Thymus (tissue), 11 donors: ENCODE measurements at regions not wholly inside any gene's neighbourhood (a gene's known extent, or its start where the extent isn't known, plus 50 kb on each side); places are given as distances from the start of the nearest gene placed in this dataset.

Source experiments
- DNase-seq, 9 donors: peaks; one replicate each; pipeline ENCODE4 v3.0.0-alpha.2; 2013; ENCODE audit warnings: low spot score in 9 of 9, low read depth in 6 of 9, missing footprints in 1 of 9
- H3K27ac ChIP-seq, 2 donors: one replicate each; pipeline ENCODE4 v1.5.1; 2013; ENCODE audit warnings: control low read depth in 1 of 2, low read depth in 1 of 2, low read length in 1 of 2, mild to moderate bottlenecking in 1 of 2, moderate library complexity in 1 of 2
- H3K27me3 ChIP-seq, 2 donors: one replicate each; pipeline ENCODE4 v1.5.1; 2013; ENCODE audit warnings: low read length in 1 of 2; ENCODE audit not compliant: control insufficient read depth in 2 of 2, insufficient read depth in 1 of 2
- H3K36me3 ChIP-seq, 2 donors: one replicate each; pipeline ENCODE4 v1.5.1; 2013; ENCODE audit warnings: low read length in 1 of 2, mild to moderate bottlenecking in 1 of 2, moderate library complexity in 1 of 2; ENCODE audit not compliant: control insufficient read depth in 2 of 2, insufficient read depth in 2 of 2
- H3K4me1 ChIP-seq, 2 donors: one replicate each; pipeline ENCODE4 v1.5.1; 2013; ENCODE audit warnings: low read length in 2 of 2; ENCODE audit not compliant: control insufficient read depth in 2 of 2, insufficient read depth in 2 of 2
- H3K4me3 ChIP-seq, 2 donors: one replicate each; pipeline ENCODE4 v1.5.1; 2013; ENCODE audit warnings: low read length in 2 of 2, control low read depth in 1 of 2, mild to moderate bottlenecking in 1 of 2
- H3K9me3 ChIP-seq, 2 donors: one replicate each; pipeline ENCODE4 v1.5.1; 2013; ENCODE audit warnings: low read length in 1 of 2, mild to moderate bottlenecking in 1 of 2; ENCODE audit not compliant: control insufficient read depth in 2 of 2, insufficient read depth in 1 of 2
- WGBS: extraction: QIAGEN DNeasy Blood & Tissue Kit; methylation state at CpG from one replicate; pipeline ENCODE4 v1.1.7; 2013; 5-methylcytosine and 5-hydroxymethylcytosine counted together
- donor health status: healthy.

GRCh38 chr1:209414803-209415329, 168.6 kb upstream of the CAMK1G start:
- Histone ChIP-seq H3K4me1 (peaks cover 0 to 17% of the 10 kb centered on the region in 2 donors), H3K4me3 (no peak overlapping the region), H3K9me3 (no peaks in the 10 kb centered on the region), H3K27ac (peak overlapping the region in 1 of 2 donors; percentile 8), H3K27me3 (no peaks in the 10 kb centered on the region), H3K36me3 (no peaks in the 10 kb centered on the region)
- WGBS: 96% methylated on average over 8 of the region's 8 CpGs
- DNase-seq: no peak

- H3K9me3 ChIP-seq: no peaks in the 10 kb centered on the region
- DNase-seq: peak in 1 of 9 donors; percentile 41
- H3K36me3 ChIP-seq: no peaks in the 10 kb centered on the region
- H3K4me1 ChIP-seq: peaks cover 0 to 22% of the 10 kb centered on the region in 2 donors
- no peaks in the 10 kb centered on the region for H3K27me3 ChIP-seq
- H3K27ac ChIP-seq: peak overlapping the region in 1 of 2 donors; percentile 44
- WGBS: 88% methylated on average over 2 of the region's 2 CpGs
- H3K4me3 ChIP-seq: no peak overlapping the region
Measured at GRCh38 chr1:209416039-209416438, 167.5 kb upstream of the CAMK1G start.

DNA sequence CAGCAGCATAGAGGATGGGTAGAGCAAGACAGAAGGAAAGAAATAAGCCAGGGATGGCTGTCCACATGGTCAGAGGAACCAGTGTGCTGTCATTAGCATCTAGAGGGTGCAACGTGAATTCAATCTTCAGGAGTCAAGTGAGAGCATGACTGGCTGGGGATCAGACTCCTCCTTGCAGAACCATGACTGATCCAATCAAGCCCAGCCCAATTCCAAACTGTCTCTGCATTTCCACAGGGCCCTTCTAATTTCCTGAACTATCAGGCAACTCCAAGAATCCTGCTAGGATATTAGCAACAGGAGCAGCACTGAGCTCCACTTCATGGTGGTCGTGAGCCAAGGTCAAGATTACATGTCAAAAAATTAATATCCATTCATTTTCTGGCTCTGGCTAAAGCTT, 166.8 kb upstream of the CAMK1G start:
- DNase-seq: no peak
- 79% methylated on average over 2 of the region's 2 CpGs for WGBS
- Histone ChIP-seq H3K4me3 (no peak overlapping the region), H3K36me3 (no peaks in the 10 kb centered on the region), H3K27ac (peak overlapping the region in 1 of 2 donors; percentile 13), H3K9me3 (no peaks in the 10 kb centered on the region), H3K27me3 (no peaks in the 10 kb centered on the region), H3K4me1 (peaks cover 0 to 23% of the 10 kb centered on the region in 2 donors)

DNA sequence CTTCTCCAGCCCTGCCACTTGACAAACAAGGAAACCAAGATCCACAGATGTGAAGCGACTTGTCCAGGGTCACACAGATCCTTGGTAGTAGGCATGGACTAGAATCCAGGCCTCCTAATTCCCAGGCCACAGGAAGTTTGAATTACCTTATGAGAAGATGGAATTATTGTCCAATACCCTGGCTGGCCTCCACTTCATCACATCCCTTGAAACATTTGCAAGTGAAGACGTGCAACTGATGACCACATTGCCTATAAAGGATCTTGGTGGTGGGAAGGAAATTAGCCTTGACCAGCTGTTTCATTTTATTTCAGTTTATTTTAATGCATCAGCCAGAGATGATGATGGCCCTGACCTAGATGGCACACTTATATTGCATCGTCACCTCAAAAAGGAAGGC, 165.8 kb upstream of the CAMK1G start:
- WGBS: 94% methylated on average over 3 of the region's 3 CpGs
- no peaks in the 10 kb centered on the region for H3K9me3 ChIP-seq
- peak overlapping the region; percentile 11 to 55 for H3K27ac ChIP-seq
- H3K36me3 ChIP-seq: no peaks in the 10 kb centered on the region
- peaks cover 0 to 27% of the 10 kb centered on the region in 2 donors for H3K4me1 ChIP-seq
- DNase-seq: no peak
- H3K4me3 ChIP-seq: no peak overlapping the region
- no peaks in the 10 kb centered on the region for H3K27me3 ChIP-seq

DNA sequence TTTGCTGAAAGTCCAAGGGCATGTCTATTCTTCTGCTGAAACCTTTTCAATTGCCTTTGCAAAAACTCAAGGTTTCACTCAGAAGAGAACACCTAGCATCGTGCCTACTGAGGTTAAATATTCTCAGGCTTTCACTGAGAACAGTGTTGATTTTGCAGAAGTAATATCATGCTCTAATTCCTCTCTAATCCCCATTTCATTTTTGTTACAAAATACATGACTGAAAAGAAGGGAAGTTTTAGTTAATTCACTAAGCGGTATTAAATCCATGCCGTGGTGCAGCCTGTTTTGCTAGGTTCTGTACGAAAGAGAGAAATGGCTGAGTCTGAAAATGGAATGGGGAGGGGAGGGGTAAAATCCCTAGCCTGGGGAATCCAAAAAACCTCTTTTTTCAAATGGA, 163.2 kb upstream of the CAMK1G start:
- no peak for DNase-seq
- no peaks in the 10 kb centered on the region for H3K9me3 ChIP-seq
- 87% methylated on average over 4 of the region's 4 CpGs for WGBS
- H3K27me3 ChIP-seq: no peaks in the 10 kb centered on the region
- H3K4me3 ChIP-seq: no peak overlapping the region
- H3K4me1 ChIP-seq: peaks cover 0 to 27% of the 10 kb centered on the region in 2 donors
- no peaks in the 10 kb centered on the region for H3K36me3 ChIP-seq
- peak overlapping the region; percentile 77 for H3K27ac ChIP-seq

DNA sequence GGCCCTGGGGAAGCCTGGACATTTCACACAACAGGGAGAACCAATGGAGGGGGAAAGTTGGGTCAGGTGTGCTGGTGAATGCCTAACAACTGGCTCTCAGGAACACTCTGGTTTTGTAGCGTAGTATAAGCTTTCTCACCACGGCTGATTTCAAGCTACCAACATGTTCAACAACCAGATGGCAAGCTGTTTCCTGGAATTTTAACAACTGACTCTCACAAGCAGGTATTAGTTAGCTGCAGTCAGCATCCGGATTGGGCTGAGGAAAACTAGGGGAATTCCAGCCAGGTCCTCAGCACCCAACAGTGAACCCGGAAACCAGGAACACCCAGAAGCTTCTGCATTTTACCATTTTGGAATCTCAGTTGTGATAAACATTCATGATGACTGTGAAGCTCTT, 162.3 kb upstream of the CAMK1G start:
- WGBS: 85% methylated on average over 4 of the region's 4 CpGs
- H3K36me3 ChIP-seq: no peaks in the 10 kb centered on the region

GRCh38 chr1:209421978-209422680, 161.4 kb upstream of the CAMK1G start:
- Histone ChIP-seq H3K36me3 (no peaks in the 10 kb centered on the region), H3K27ac (peak overlapping the region in 1 of 2 donors; percentile 13), H3K9me3 (no peaks in the 10 kb centered on the region), H3K27me3 (no peaks in the 10 kb centered on the region), H3K4me1 (peaks cover 0 to 30% of the 10 kb centered on the region in 2 donors), H3K4me3 (no peak overlapping the region)
- DNase-seq: no peak
- 92% methylated on average over 5 of the region's 5 CpGs for WGBS

More for the DNA sequence above, 162.3 kb upstream of the CAMK1G start:
- H3K4me1 ChIP-seq: peaks cover 0 to 33% of the 10 kb centered on the region in 2 donors
- H3K4me3 ChIP-seq: no peak overlapping the region
- DNase-seq: peak in 1 of 9 donors; percentile 31
- H3K27me3 ChIP-seq: no peaks in the 10 kb centered on the region
- H3K9me3 ChIP-seq: no peaks in the 10 kb centered on the region
- H3K27ac ChIP-seq: peak overlapping the region; percentile 77

GRCh38 chr1:209425959-209426358, 157.6 kb upstream of the CAMK1G start:
- Histone ChIP-seq H3K36me3 (no peaks in the 10 kb centered on the region), H3K9me3 (no peaks in the 10 kb centered on the region), H3K4me1 (peaks cover 0 to 16% of the 10 kb centered on the region in 2 donors), H3K4me3 (no peak overlapping the region), H3K27me3 (no peaks in the 10 kb centered on the region), H3K27ac (no peak overlapping the region)
- WGBS: 15% methylated on average over 5 of the region's 5 CpGs
- peak in 1 of 9 donors; percentile 25 for DNase-seq

- 92% methylated on average over 7 of the region's 7 CpGs for WGBS
- Histone ChIP-seq H3K4me1 (peaks cover 0 to 10% of the 10 kb centered on the region in 2 donors), H3K27me3 (no peaks in the 10 kb centered on the region), H3K9me3 (no peaks in the 10 kb centered on the region), H3K27ac (peak overlapping the region in 1 of 2 donors; percentile 56), H3K4me3 (no peak overlapping the region), H3K36me3 (no peaks in the 10 kb centered on the region)
- DNase-seq: no peak
Measured at GRCh38 chr1:209427277-209427676, 156.2 kb upstream of the CAMK1G start.
